ENCODE measurements at regions not wholly inside any gene's neighbourhood (a gene's known extent, or its start where the extent isn't known, plus 50 kb on each side); places are given as distances from the start of the nearest gene placed in this dataset.

GRCh38 chr18:38413193-38413592 lies 847.6 kb upstream of the CELF4 start:
- H3K27me3 Mint-ChIP-seq (ENCODE audit: low read depth): no peaks in the 10 kb centered on the region
- no peak overlapping the region for H3K27ac Mint-ChIP-seq
- no peaks in the 10 kb centered on the region for H3K36me3 Mint-ChIP-seq (ENCODE audit: low read depth)
- no peak overlapping the region for H3K4me3 Mint-ChIP-seq
- no peaks in the 10 kb centered on the region for H3K4me1 Mint-ChIP-seq (ENCODE audit: low read depth)
- peaks cover 4% of the 10 kb centered on the region for H3K9me3 Mint-ChIP-seq

- Mint-ChIP-seq H3K27me3 (ENCODE audit: low read depth) (no peaks in the 10 kb centered on the region), H3K27ac (no peak overlapping the region), H3K36me3 (ENCODE audit: low read depth) (no peaks in the 10 kb centered on the region)
These were observed 841.0 kb upstream of the CELF4 start for GRCh38 chr18:38406607-38407006.

GRCh38 chr18:38402509-38402908 lies 836.9 kb upstream of the CELF4 start:
- H3K36me3 Mint-ChIP-seq (ENCODE audit: low read depth): no peaks in the 10 kb centered on the region
- H3K27ac Mint-ChIP-seq: no peak overlapping the region
- no peaks in the 10 kb centered on the region for H3K4me1 Mint-ChIP-seq (ENCODE audit: low read depth)
- no peaks in the 10 kb centered on the region for H3K9me3 Mint-ChIP-seq
- H3K27me3 Mint-ChIP-seq (ENCODE audit: low read depth): no peaks in the 10 kb centered on the region
- H3K4me3 Mint-ChIP-seq: no peak overlapping the region

More at GRCh38 chr18:38406607-38407006, 841.0 kb upstream of the CELF4 start:
- Mint-ChIP-seq H3K4me1 (ENCODE audit: low read depth) (no peaks in the 10 kb centered on the region), H3K9me3 (peaks cover 4% of the 10 kb centered on the region), H3K4me3 (no peak overlapping the region)

- H3K27me3 Mint-ChIP-seq (ENCODE audit: low read depth): no peaks in the 10 kb centered on the region
- H3K27ac Mint-ChIP-seq: no peak overlapping the region
- no peaks in the 10 kb centered on the region for H3K9me3 Mint-ChIP-seq
- no peaks in the 10 kb centered on the region for H3K36me3 Mint-ChIP-seq (ENCODE audit: low read depth)
- no peak overlapping the region for H3K4me3 Mint-ChIP-seq
- no peaks in the 10 kb centered on the region for H3K4me1 Mint-ChIP-seq (ENCODE audit: low read depth)
These were observed 831.5 kb upstream of the CELF4 start for GRCh38 chr18:38397094-38397493.

GRCh38 chr18:38386146-38386545 lies 820.5 kb upstream of the CELF4 start:
- no peaks in the 10 kb centered on the region for H3K4me1 Mint-ChIP-seq (ENCODE audit: low read depth)

GRCh38 chr18:38369772-38370690 lies 804.4 kb upstream of the CELF4 start:
- H3K27ac Mint-ChIP-seq: peak overlapping the region; percentile 26
- H3K36me3 Mint-ChIP-seq (ENCODE audit: low read depth): no peaks in the 10 kb centered on the region
- H3K9me3 Mint-ChIP-seq: peaks cover 16% of the 10 kb centered on the region
- no peaks in the 10 kb centered on the region for H3K27me3 Mint-ChIP-seq (ENCODE audit: low read depth)
- peaks cover 12% of the 10 kb centered on the region for H3K4me1 Mint-ChIP-seq (ENCODE audit: low read depth)
- H3K4me3 Mint-ChIP-seq: peak overlapping the region; percentile 39

More at GRCh38 chr18:38386146-38386545, 820.5 kb upstream of the CELF4 start:
- Mint-ChIP-seq H3K27me3 (ENCODE audit: low read depth) (no peaks in the 10 kb centered on the region), H3K36me3 (ENCODE audit: low read depth) (no peaks in the 10 kb centered on the region), H3K9me3 (no peaks in the 10 kb centered on the region), H3K4me3 (no peak overlapping the region), H3K27ac (no peak overlapping the region)

- Mint-ChIP-seq H3K36me3 (ENCODE audit: low read depth) (no peaks in the 10 kb centered on the region), H3K27ac (no peak overlapping the region), H3K9me3 (peaks cover 16% of the 10 kb centered on the region), H3K4me3 (no peak overlapping the region), H3K4me1 (ENCODE audit: low read depth) (peaks cover 12% of the 10 kb centered on the region), H3K27me3 (ENCODE audit: low read depth) (no peaks in the 10 kb centered on the region)
These were observed 803.3 kb upstream of the CELF4 start for GRCh38 chr18:38368886-38369285.

GRCh38 chr18:38368246-38368645 lies 802.6 kb upstream of the CELF4 start:
- Mint-ChIP-seq H3K4me3 (no peak overlapping the region), H3K27me3 (ENCODE audit: low read depth) (no peaks in the 10 kb centered on the region), H3K27ac (no peak overlapping the region), H3K4me1 (ENCODE audit: low read depth) (peaks cover 12% of the 10 kb centered on the region), H3K9me3 (peaks cover 16% of the 10 kb centered on the region), H3K36me3 (ENCODE audit: low read depth) (no peaks in the 10 kb centered on the region)

- Mint-ChIP-seq H3K36me3 (ENCODE audit: low read depth) (no peaks in the 10 kb centered on the region), H3K9me3 (peaks cover 16% of the 10 kb centered on the region), H3K4me1 (ENCODE audit: low read depth) (peaks cover 12% of the 10 kb centered on the region), H3K27ac (no peak overlapping the region), H3K27me3 (ENCODE audit: low read depth) (no peaks in the 10 kb centered on the region), H3K4me3 (no peak overlapping the region)
These were observed 801.9 kb upstream of the CELF4 start for GRCh38 chr18:38367473-38367872.

GRCh38 chr18:38362286-38362792 lies 796.7 kb upstream of the CELF4 start:
- Mint-ChIP-seq H3K4me1 (ENCODE audit: low read depth) (no peaks in the 10 kb centered on the region), H3K27me3 (ENCODE audit: low read depth) (no peaks in the 10 kb centered on the region), H3K4me3 (no peak overlapping the region), H3K9me3 (no peaks in the 10 kb centered on the region), H3K36me3 (ENCODE audit: low read depth) (no peaks in the 10 kb centered on the region), H3K27ac (no peak overlapping the region)

- Mint-ChIP-seq H3K36me3 (ENCODE audit: low read depth) (no peaks in the 10 kb centered on the region), H3K4me1 (ENCODE audit: low read depth) (no peaks in the 10 kb centered on the region), H3K27me3 (ENCODE audit: low read depth) (no peaks in the 10 kb centered on the region), H3K27ac (no peak overlapping the region), H3K4me3 (no peak overlapping the region), H3K9me3 (no peaks in the 10 kb centered on the region)
These were observed 793.4 kb upstream of the CELF4 start for GRCh38 chr18:38358805-38359657.

GRCh38 chr18:38353149-38353548 lies 787.6 kb upstream of the CELF4 start:
- H3K9me3 Mint-ChIP-seq: no peaks in the 10 kb centered on the region
- no peaks in the 10 kb centered on the region for H3K27me3 Mint-ChIP-seq (ENCODE audit: low read depth)
- no peaks in the 10 kb centered on the region for H3K4me1 Mint-ChIP-seq (ENCODE audit: low read depth)
- no peak overlapping the region for H3K4me3 Mint-ChIP-seq
- H3K27ac Mint-ChIP-seq: no peak overlapping the region
- no peaks in the 10 kb centered on the region for H3K36me3 Mint-ChIP-seq (ENCODE audit: low read depth)

- Mint-ChIP-seq H3K4me3 (no peak overlapping the region), H3K27me3 (ENCODE audit: low read depth) (no peaks in the 10 kb centered on the region), H3K9me3 (no peaks in the 10 kb centered on the region), H3K27ac (no peak overlapping the region), H3K36me3 (ENCODE audit: low read depth) (no peaks in the 10 kb centered on the region), H3K4me1 (ENCODE audit: low read depth) (no peaks in the 10 kb centered on the region)
These were observed 784.5 kb upstream of the CELF4 start for GRCh38 chr18:38350141-38350540.

- H3K4me3 Mint-ChIP-seq: no peak overlapping the region
- H3K36me3 Mint-ChIP-seq (ENCODE audit: low read depth): no peaks in the 10 kb centered on the region
- no peak overlapping the region for H3K27ac Mint-ChIP-seq
- no peaks in the 10 kb centered on the region for H3K4me1 Mint-ChIP-seq (ENCODE audit: low read depth)
- H3K27me3 Mint-ChIP-seq (ENCODE audit: low read depth): no peaks in the 10 kb centered on the region
- no peaks in the 10 kb centered on the region for H3K9me3 Mint-ChIP-seq
These were observed 765.0 kb upstream of the CELF4 start for GRCh38 chr18:38330573-38330972.

Data from T-helper 1 cell treated with Interleukin-12 subunit alpha and Interleukin-12 subunit beta and Interleukin-4 antibody, amounts not matched to agents 30 μg/mL and 1 μg/mL, for 36 hours (primary cell).